NCI-H2107 (cell line): ENCODE measurements at regions not wholly inside any gene's neighbourhood (a gene's known extent, or its start where the extent isn't known, plus 50 kb on each side); places are given as distances from the start of the nearest gene placed in this dataset.
"Not testable (repeated sequence)": the region's sequence is repeated elsewhere in the genome, so short reads cannot be mapped to it uniquely, and the experiment has no call there.

ENCODE experiments used
- DNase-seq: peaks from one replicate; lab custom pipeline; 2025; lab: John Stamatoyannopoulos, UW

- DNase-seq = no peak
Observed at GRCh38 chr3:88291486-88291885, 141.7 kb downstream of the C3orf38 start.

GRCh38 chr3:88298189-88298588, 148.4 kb downstream of the C3orf38 start:
- DNase-seq = no peak

GRCh38 chr3:88301273-88301995, 151.7 kb downstream of the C3orf38 start:
- DNase-seq = no peak

- no peak for DNase-seq
Observed at GRCh38 chr3:88301996-88302393, 152.2 kb downstream of the C3orf38 start.

- DNase-seq = not testable (repeated sequence)
Observed at GRCh38 chr3:88303331-88303904, 153.7 kb downstream of the C3orf38 start.

- no peak for DNase-seq
Observed at GRCh38 chr3:88307666-88308065, 157.9 kb downstream of the C3orf38 start.

GRCh38 chr3:88311826-88312225, 162.1 kb downstream of the C3orf38 start:
- DNase-seq = no peak

GRCh38 chr3:88312256-88312655, 162.5 kb downstream of the C3orf38 start:
- no peak for DNase-seq

GRCh38 chr3:88318067-88318466, 168.3 kb downstream of the C3orf38 start:
- DNase-seq = no peak

GRCh38 chr3:88321363-88322050, 171.7 kb downstream of the C3orf38 start:
- no peak for DNase-seq

GRCh38 chr3:88324788-88325187, 175.0 kb downstream of the C3orf38 start:
- no peak for DNase-seq

GRCh38 chr3:88334187-88334868, 184.6 kb downstream of the C3orf38 start:
- no peak for DNase-seq

- no peak for DNase-seq
Observed at GRCh38 chr3:88336894-88337293, 187.1 kb downstream of the C3orf38 start.

GRCh38 chr3:88343264-88343663, 193.5 kb downstream of the C3orf38 start:
- DNase-seq = no peak

GRCh38 chr3:88346643-88347042, 196.9 kb downstream of the C3orf38 start:
- DNase-seq = no peak

- no peak for DNase-seq
Observed at GRCh38 chr3:88362428-88362827, 212.7 kb downstream of the C3orf38 start.

- no peak for DNase-seq
Observed at GRCh38 chr3:88364926-88365325, 215.2 kb downstream of the C3orf38 start.

- no peak for DNase-seq
Observed at GRCh38 chr3:88369337-88369736, 219.6 kb downstream of the C3orf38 start.

GRCh38 chr3:88369767-88370166, 220.0 kb downstream of the C3orf38 start:
- no peak for DNase-seq

GRCh38 chr3:88385090-88385489, 235.3 kb downstream of the C3orf38 start:
- no peak for DNase-seq

- no peak for DNase-seq
Observed at GRCh38 chr3:88398581-88398980, 248.8 kb downstream of the C3orf38 start.

GRCh38 chr3:88403319-88403718, 253.6 kb downstream of the C3orf38 start:
- no peak for DNase-seq

GRCh38 chr3:88408097-88408496, 258.3 kb downstream of the C3orf38 start:
- no peak for DNase-seq
